ENCODE measurements at regions not wholly inside any gene's neighbourhood (a gene's known extent, or its start where the extent isn't known, plus 50 kb on each side); places are given as distances from the start of the nearest gene placed in this dataset.

DNA sequence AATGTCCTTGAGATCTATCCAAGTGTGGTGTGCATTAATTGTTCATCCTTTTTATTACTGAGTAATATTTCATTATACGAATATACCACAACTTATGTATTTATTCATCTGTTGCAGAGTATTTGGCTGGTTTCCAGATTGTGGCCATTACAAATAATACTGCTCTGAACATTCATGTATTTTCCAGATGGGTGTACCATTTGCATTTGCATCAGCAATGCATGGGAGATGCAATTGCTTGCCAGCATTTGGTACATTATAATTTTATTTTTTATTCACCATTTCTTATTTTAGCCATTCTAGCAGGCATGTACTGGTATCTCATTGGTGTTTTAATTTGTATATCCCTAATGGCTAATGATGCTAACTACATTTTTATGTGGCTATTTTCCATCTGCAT is 162.4 kb downstream of the SCG2 start:
- CTCF ChIA-PET, result no interaction called here
- POLR2A ChIA-PET, result no interaction called here

More for the DNA sequence above, 162.4 kb downstream of the SCG2 start:
- TF ChIP-seq NRF1 (IDR thresholded peaks at IDR 0.05; ENCODE audit: low read depth, low read length) (no peak), GATA2 (CRISPR knock-in tag; IDR thresholded peaks at IDR 0.05) (no peak), ELF1 (IDR thresholded peaks at IDR 0.05) (no peak), JUND (IDR thresholded peaks at IDR 0.05) (no peak), FOXJ3 (CRISPR knock-in tag; IDR thresholded peaks at IDR 0.05) (no peak), TAF1 (IDR thresholded peaks at IDR 0.05; ENCODE audit: borderline replicate concordance, low read depth, low read length) (no peak), TCF12 (IDR thresholded peaks at IDR 0.05) (no peak), MEF2A (IDR thresholded peaks at IDR 0.05; ENCODE audit: borderline replicate concordance, low read depth) (no peak), MXI1 (IDR thresholded peaks at IDR 0.05; ENCODE audit: low read depth, low read length) (no peak), RAD21 (IDR thresholded peaks at IDR 0.05; ENCODE audit: low read length) (no peak), YY1 (IDR thresholded peaks at IDR 0.05; ENCODE audit: low read depth) (no peak), RCOR1 (IDR thresholded peaks at IDR 0.05; ENCODE audit: low read length) (no peak), SMC3 (IDR thresholded peaks at IDR 0.05; ENCODE audit: low read depth, low read length) (no peak), RXRA (IDR thresholded peaks at IDR 0.05; ENCODE audit: borderline replicate concordance, low read depth) (no peak)
- TF ChIP-seq, protein P1, sequence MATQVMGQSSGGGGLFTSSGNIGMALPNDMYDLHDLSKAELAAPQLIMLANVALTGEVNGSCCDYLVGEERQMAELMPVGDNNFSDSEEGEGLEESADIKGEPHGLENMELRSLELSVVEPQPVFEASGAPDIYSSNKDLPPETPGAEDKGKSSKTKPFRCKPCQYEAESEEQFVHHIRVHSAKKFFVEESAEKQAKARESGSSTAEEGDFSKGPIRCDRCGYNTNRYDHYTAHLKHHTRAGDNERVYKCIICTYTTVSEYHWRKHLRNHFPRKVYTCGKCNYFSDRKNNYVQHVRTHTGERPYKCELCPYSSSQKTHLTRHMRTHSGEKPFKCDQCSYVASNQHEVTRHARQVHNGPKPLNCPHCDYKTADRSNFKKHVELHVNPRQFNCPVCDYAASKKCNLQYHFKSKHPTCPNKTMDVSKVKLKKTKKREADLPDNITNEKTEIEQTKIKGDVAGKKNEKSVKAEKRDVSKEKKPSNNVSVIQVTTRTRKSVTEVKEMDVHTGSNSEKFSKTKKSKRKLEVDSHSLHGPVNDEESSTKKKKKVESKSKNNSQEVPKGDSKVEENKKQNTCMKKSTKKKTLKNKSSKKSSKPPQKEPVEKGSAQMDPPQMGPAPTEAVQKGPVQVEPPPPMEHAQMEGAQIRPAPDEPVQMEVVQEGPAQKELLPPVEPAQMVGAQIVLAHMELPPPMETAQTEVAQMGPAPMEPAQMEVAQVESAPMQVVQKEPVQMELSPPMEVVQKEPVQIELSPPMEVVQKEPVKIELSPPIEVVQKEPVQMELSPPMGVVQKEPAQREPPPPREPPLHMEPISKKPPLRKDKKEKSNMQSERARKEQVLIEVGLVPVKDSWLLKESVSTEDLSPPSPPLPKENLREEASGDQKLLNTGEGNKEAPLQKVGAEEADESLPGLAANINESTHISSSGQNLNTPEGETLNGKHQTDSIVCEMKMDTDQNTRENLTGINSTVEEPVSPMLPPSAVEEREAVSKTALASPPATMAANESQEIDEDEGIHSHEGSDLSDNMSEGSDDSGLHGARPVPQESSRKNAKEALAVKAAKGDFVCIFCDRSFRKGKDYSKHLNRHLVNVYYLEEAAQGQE (IDR thresholded peaks at IDR 0.05; ENCODE audit: low read depth, low read length), result no peak
- TF ChIP-seq, protein P2, sequence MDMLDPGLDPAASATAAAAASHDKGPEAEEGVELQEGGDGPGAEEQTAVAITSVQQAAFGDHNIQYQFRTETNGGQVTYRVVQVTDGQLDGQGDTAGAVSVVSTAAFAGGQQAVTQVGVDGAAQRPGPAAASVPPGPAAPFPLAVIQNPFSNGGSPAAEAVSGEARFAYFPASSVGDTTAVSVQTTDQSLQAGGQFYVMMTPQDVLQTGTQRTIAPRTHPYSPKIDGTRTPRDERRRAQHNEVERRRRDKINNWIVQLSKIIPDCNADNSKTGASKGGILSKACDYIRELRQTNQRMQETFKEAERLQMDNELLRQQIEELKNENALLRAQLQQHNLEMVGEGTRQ (IDR thresholded peaks at IDR 0.05; ENCODE audit: borderline replicate concordance, low read depth, low read length), result no peak
- TF ChIP-seq, protein P3, sequence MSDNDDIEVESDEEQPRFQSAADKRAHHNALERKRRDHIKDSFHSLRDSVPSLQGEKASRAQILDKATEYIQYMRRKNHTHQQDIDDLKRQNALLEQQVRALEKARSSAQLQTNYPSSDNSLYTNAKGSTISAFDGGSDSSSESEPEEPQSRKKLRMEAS (IDR thresholded peaks at IDR 0.05; ENCODE audit: low read depth), result no peak
- TF ChIP-seq, protein P4, sequence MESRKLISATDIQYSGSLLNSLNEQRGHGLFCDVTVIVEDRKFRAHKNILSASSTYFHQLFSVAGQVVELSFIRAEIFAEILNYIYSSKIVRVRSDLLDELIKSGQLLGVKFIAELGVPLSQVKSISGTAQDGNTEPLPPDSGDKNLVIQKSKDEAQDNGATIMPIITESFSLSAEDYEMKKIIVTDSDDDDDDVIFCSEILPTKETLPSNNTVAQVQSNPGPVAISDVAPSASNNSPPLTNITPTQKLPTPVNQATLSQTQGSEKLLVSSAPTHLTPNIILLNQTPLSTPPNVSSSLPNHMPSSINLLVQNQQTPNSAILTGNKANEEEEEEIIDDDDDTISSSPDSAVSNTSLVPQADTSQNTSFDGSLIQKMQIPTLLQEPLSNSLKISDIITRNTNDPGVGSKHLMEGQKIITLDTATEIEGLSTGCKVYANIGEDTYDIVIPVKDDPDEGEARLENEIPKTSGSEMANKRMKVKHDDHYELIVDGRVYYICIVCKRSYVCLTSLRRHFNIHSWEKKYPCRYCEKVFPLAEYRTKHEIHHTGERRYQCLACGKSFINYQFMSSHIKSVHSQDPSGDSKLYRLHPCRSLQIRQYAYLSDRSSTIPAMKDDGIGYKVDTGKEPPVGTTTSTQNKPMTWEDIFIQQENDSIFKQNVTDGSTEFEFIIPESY (IDR thresholded peaks at IDR 0.05; ENCODE audit: borderline replicate concordance, low read depth), result no peak
- TF ChIP-seq, protein P5, sequence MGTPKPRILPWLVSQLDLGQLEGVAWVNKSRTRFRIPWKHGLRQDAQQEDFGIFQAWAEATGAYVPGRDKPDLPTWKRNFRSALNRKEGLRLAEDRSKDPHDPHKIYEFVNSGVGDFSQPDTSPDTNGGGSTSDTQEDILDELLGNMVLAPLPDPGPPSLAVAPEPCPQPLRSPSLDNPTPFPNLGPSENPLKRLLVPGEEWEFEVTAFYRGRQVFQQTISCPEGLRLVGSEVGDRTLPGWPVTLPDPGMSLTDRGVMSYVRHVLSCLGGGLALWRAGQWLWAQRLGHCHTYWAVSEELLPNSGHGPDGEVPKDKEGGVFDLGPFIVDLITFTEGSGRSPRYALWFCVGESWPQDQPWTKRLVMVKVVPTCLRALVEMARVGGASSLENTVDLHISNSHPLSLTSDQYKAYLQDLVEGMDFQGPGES (IDR thresholded peaks at IDR 0.05; ENCODE audit: low read depth, low read length), result no peak
- WGBS (ENCODE audit: low lambda C conversion rate), result 72% methylated on average over 1 of the region's 1 CpG
- no peak for DNase-seq
- Histone ChIP-seq H3K79me2 (ENCODE audit: insufficient read depth) (no peaks in the 10 kb centered on the region), H3K9me2 (no peaks in the 10 kb centered on the region), H3K9me3 (no peaks in the 10 kb centered on the region), H2AFZ (ENCODE audit: low read depth) (no peak overlapping the region), H3K27me3 (ENCODE audit: insufficient read depth) (no peaks in the 10 kb centered on the region), H3K4me2 (no peak overlapping the region), H3K4me3 (ENCODE audit: low read depth in 2 of 2, low read length in 1 of 2) (no peak overlapping the region), H3F3A (replicated peaks; ENCODE audit: insufficient read depth) (peaks cover 3% of the 10 kb centered on the region), H3K9ac (no peak overlapping the region), H4K20me1 (ENCODE audit: insufficient read depth) (no peaks in the 10 kb centered on the region), H3K27ac (ENCODE audit: low read depth in 2 of 2, low read length in 1 of 2) (no peak overlapping the region), H3K4me1 (ENCODE audit: control insufficient read depth in 1 of 2, insufficient read depth in 2 of 2, low read depth in 1 of 2, low read length in 1 of 2) (0 out of 4 replicates have a peak, but pooled peaks cover 0 to 8% of the 10 kb centered on the region in 2 experiments), H3K36me3 (replicated peaks in 1 of 2; ENCODE audit: control insufficient read depth in 1 of 2, insufficient read depth in 2 of 2, low read length in 1 of 2) (no peaks in the 10 kb centered on the region)

All from SK-N-SH (cell line).